ELR (cell line): ENCODE measurements at regions not wholly inside any gene's neighbourhood (a gene's known extent, or its start where the extent isn't known, plus 50 kb on each side); places are given as distances from the start of the nearest gene placed in this dataset.
"Not testable (repeated sequence)": the region's sequence is repeated elsewhere in the genome, so short reads cannot be mapped to it uniquely, and the experiment has no call there.

ENCODE experiments used
- DNase-seq: peaks from one replicate; pipeline ENCODE4 v3.0.0-alpha.2; 2015; ENCODE audit warnings: low read depth

DNA sequence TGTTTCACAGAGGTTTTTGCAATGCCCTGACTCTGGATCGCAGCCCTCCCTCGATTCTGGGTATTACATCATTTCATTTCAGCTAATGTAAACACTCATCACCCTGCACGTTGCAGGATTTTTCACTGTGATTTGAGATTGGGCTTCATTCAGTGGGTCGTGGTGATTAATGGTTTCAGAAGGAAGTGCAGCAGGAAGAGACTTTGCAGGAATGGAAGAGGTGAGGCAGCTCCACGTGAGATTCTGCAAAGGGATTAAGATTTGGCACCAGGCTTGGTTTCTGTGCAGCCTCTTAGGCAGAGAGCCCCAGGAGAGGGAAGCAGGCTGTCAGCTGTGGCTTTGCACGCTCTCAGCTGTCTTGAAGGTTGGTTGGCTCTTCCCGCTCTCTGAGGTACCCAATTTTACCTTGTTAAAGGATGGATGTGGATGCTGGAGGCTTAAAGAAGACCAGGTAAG lies 95.2 kb downstream of the PLCE1 start:
- DNase-seq = peak; percentile 22

DNA sequence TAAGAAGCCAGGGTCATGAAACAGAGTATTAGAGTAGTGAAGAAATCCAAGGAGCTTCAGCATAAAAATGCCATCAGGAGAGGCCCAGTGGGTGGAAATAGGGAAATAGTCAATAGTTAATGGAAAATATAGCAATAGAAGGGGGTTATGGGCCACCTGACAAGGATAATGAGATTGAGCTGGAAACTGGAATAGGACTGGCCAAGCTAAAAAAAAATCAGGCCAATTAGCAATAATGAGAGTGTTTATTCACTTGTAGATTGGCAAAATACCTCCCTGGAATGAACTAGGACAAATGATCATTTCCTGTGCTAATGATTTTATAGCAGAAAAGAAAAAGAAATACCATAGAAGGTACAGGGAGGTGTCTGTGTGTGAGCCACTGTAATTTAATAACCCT lies 97.9 kb downstream of the PLCE1 start:
- DNase-seq = no peak

DNA sequence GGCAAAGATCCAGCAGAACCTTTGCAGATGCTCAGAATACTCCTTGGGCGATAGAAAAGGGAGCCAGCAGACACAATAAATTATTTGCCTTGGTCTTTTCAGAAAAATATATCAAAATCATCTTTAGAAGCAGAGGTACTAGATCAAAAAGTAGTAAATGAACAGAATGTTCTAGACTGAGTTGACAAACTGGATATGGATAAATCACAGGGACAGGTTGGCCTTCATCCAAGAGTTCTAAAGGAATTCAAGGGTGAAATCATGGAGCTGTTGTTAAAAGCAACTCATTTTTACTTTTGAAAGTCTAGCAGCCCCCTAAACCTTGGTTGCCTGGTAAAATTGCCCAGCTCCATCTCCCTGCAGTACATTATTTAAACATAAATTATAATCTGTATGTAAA lies 99.1 kb downstream of the PLCE1 start:
- no peak for DNase-seq

DNA sequence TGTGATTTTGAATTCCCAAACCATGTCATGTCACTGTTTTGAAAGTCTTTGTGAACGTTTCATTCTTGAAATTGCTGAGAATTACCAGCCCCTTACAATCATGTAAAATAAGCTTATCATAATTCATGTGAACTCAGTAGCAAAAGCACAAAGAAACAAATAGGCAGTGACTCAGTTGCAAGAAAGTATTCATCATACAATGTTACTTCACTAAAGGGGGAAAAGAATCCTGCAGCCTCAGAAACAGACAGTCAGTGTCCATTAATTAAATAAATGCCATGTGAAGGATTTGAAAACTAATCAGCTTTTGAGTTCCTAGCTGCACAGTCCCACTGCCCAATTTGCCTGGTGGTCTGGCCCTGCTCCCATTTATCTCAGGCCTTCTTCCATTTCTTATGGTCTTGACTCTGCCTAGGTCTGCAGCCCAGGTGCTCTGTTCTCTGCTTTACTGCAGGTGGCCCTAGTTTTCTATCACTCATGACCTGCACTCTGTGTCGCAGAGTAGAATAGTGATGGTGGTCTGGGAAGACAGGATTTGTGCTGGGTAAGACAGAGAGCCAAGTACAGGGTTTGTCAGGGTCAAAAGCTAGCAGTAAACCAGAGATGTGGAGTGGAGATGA lies 99.7 kb downstream of the PLCE1 start:
- no peak for DNase-seq

DNA sequence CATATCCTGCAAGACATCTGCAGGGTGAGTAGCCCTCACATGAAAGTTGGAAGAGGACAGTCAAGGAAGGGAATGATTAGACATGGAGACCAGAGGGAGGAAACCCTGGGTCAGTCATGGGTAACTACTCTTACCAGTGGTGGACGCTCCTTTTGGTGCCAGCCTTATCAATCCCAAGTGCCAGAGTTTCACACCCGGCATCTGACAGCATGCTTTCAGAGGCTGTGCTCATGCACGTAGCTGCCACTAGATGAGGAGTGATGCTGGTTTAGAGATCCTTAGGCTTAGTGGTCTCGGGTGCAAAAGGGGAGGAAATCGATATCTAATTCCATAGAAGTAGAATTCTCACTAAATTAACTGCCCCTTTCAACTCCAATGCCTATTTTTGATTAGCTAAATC lies 100.8 kb downstream of the PLCE1 start:
- DNase-seq = no peak

DNA sequence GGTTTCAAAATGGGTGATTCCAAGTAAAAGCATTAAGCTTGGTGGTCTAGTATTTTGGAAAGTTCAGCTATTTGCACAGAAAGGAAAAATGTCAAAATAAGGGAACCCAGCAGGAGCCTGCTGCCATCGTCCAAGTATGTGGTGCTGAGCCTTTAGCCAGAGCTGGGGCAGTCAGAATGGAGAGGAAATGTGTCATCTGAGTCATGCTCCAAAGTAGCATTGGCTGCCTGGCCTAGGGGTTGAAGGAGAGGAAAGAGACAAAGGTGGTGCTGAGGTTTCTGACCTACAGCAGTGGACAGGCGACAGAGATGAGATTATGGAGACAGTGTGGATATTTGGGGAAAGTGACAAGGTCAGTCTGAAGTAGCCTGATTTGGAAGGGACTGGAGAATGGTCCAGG lies 103.9 kb downstream of the PLCE1 start:
- peak; percentile 70 for DNase-seq

DNA sequence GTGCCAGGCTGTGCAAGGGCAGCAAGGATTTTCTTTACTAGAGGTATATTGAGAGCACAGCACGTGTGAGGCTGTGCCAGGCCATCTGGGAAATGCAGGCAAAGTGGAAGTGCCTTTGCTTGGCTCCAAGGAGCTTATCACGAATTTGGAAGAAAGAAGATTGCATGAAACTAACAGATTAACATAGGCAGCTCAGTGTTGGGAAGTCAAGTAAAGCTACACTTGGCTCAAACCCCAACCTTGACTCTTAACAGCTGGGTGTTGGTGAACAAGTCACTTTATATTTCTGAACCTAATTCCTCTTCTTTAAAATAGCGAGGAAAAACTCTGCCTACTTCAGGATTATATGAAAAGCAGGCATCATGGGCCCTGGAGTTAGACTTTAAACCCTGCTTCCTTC lies 105.2 kb downstream of the PLCE1 start:
- no peak for DNase-seq

DNA sequence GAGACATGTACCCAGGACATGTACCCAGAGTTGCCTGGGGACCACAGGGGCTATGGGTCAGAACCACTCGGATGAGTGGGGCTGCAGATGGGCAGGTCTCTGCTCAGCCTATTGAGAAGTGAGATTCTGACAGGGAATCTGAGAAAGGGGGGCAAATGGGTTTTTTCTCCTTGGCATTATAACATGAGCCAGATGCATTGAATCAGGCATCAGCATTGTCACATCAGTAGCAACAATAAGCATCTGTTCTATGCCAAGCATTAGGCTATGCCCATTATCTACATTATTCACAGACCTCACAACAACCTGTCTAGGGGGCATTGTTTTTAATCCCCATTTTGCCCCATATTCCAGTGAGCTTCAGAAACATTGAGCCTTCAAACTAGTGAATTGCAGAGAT lies 108.2 kb downstream of the PLCE1 start:
- no peak for DNase-seq

DNA sequence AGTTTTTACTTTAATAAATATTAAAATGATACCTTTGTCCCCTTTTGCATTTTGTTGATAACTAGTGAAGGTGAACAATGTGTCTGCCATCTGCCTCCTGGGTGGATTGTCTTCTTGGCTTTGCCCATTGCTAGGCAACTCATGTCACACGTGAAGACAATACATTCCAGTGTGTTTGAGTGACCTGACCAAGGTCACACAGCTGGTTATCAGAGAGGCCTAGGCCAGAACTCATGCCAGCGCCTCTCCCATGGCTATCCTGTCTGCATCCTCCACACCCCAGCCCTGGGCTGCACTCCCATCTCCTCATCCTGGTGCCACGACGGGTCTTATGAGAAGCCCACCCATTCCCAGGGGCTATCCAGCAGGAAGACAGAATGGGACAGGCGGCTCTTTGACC lies 108.7 kb downstream of the PLCE1 start:
- DNase-seq = no peak

DNA sequence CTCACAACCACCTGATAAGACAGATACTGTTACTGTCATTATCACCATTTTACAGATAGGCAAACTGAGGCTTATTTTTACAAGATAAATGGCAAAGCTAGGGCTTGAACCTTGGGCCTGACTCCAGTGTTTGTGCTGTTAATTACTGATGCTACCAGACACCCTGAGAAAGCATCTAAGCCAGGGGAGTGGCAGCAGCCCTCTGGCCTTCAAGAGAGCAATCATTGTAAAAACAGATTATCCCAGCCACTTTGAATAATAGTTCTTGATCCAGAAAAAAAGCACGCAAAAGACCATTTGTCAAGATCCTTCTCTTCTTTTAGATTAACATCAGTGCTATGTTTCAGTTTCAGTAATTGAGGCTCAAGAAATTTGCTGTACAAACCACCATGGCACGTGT lies 109.5 kb downstream of the PLCE1 start:
- DNase-seq = no peak

DNA sequence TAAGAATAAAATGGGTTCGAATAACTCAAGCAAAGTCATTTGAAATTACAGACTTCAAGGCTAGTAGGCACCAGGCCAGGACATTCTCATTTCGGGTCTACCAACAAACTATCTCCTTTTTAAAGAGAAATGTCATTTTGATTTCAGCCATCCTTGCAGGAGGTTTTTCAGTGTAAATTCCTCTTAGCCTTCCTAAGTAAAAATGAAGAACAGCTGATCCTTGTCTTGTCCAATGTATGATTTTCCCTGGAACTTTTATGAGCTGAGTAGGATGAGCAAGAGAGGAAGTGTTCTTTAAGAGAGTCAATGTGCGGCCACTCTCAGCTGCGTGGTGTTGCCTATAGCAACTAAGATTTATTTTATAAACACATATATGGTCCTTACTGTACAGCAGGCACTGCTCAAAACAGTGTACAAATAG lies 110.1 kb downstream of the PLCE1 start:
- DNase-seq = peak; percentile 73

DNA sequence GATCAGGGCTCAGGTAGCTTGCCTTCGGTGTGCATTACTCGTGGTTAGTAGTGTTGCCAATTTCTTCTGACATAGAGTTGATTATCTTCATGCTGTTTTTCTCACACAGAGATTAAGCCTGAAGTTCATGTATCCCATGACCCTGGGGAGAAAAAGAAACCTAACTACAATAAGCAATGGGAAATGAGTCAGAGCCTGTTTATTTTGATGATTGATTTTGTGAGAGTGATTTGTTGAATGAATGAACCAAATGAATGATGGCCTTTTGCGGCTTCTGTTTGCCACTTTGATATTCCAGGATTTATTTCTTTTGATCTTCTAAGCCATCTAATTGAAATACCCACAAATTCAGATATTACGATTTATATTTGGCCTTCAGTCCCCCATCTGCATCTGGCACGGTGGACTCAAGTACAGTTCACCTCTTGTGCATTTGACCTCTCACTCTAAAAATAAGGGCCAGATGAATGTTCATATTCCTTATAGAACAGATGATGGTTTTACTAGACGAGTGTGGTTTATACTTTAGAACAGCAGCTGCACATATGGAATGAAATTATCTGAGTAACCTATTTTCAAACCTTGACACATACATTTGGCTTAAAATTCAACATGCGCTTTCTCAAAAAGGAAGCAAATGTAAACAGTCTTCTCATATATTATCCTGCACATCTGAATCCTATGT lies 110.7 kb downstream of the PLCE1 start:
- DNase-seq = peak; percentile 71

DNA sequence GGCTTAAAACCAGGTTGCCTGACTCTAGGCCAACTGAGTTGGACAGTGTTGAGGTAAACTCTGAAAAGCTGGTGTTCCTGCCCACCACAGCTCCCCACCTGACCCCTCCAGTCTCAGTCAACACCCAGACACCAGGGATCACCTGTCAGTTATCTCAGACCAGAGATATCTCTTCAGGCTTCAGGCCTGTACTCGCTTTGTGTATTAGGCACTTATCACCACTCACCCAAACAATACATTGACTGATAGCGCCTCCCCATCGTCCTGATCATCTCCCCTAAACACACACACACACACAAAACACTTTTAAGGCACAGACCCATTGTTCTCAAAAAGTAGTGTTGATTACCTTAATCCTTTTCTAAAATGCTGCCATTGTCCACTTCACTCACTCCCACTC lies 111.5 kb downstream of the PLCE1 start:
- no peak for DNase-seq

DNA sequence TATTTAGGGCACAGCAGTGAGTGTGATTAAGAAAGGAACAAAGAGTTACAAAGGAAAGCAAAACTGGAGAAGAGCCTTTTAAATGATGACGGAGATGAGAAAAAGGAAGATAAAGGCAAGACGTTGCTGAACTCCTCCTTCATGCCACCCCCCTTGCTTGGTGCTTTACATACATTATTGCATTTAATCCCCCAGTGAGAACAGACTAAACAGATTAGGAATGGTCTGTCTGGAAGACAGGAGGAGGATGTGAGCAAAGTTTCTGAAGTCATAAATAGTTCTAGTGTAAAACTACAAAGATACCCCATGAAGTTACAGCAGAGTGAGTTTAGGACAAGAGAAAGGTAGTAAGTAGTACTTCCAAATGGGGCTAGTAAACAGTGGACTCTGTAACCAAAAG lies 113.5 kb downstream of the PLCE1 start:
- no peak for DNase-seq

DNA sequence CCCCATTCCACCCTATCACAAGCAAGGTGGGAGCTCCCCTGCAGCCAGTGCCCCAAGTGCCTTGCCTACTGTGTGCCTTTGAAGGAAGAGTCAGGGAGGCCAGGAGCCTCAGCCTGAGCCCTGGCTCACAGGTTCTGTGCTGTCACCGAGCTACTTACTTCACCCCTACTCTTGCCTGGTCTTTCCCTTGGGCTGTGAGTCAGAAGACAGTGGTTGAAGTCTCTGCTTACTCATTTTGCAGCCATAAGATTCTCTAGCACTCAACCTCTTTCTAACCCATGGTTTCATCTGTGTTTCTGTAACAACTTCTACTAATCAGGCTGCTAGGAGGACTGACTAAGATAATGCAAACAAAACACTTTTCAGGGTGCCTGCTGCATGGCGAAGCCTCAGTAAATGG lies 114.5 kb downstream of the PLCE1 start:
- peak; percentile 89 for DNase-seq

DNA sequence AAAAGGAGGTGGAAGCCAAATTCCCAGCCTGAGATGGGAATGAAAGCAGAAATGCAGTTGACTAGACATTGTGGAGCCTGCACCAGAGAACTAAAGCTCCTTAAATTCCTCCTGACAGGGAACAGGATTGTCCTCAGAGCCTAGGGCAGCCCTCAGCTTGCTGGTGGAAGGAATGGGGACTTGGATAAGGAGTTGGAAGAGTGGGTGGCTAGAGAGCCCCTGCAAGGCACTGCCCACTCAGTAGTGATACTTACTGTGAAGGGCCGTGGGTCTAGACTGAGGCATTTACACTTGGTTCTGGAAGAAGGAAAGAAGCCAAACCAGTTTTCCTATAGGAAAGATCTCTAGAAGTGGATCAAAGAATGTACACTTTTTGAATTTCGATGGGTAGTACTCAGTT lies 117.6 kb downstream of the PLCE1 start:
- DNase-seq = no peak

DNA sequence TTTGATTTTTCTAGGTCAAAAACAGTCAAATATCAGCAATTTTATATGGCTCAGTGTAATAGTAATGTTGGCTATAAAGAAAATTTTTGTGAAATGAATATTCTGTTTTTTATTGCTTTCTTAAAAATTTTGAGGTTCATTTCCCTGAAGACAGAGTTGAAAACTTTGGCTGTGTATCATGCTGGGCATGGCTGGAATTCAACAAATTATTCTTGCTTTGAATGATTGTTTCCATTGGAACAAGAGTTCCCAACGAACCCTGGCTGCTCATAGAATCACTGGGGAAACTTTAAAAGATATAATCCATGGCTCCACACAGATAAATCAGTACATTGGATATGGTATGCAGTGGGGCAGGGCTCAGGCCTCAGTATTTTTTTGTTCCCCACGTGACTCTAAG lies 118.6 kb downstream of the PLCE1 start:
- DNase-seq = no peak

DNA sequence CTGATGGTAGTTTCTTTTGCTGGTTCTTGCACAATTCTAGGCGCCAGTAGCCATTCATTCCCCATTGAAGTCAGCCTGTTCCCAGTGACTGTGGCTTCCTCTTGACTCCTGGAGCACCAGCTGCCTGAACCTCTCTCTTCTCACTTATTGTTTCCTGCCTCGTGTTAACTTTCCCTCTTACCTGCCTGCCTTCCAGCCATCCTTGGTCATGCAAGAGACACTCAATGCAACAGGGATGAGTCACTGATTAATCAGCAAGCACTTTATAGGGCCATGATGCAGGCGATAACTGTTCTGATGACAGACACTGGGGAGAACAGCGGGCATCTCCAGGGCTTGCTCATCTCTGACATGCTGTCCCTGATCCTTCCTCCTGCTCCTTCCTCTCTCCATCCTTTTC lies 122.0 kb downstream of the PLCE1 start:
- DNase-seq = peak; percentile 92

DNA sequence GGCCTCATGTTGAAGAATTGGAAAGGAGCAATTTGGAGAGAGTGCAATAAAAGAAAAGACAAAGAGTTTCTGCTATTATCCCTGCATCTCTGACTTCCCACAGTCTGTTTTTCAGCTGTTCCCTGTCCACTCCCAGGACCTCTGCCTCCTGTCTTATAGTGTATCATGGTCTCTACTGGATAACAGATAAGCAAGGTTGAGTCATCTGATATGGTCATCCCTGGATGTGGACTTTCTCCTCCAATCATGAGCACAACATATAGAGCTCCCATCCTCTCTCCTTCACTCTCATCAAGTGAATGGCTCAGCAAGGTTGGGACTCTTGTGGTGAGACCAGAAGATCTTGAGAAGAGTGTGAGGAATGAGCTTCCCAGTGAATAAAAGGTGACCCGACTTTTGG lies 123.1 kb downstream of the PLCE1 start:
- DNase-seq = no peak

DNA sequence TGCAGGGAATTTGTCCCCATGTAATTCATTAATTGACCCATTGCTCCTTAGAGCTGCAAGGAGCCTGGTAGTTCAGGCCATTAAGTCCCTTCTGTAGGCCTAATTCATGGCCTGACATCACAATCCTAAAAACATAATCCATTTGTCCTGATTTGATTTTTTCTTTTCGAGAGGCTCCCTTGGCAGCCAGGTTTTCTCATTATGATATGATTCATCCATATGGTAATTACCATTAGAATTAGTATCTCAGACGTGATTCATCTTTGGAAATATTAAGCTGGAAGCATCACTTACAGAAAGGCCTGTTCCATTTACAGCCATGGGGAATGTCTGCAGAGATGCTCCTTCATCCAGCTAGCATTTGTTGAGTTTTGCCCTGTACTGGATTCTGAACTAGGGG lies 128.5 kb downstream of the PLCE1 start:
- DNase-seq = peak; percentile 58

DNA sequence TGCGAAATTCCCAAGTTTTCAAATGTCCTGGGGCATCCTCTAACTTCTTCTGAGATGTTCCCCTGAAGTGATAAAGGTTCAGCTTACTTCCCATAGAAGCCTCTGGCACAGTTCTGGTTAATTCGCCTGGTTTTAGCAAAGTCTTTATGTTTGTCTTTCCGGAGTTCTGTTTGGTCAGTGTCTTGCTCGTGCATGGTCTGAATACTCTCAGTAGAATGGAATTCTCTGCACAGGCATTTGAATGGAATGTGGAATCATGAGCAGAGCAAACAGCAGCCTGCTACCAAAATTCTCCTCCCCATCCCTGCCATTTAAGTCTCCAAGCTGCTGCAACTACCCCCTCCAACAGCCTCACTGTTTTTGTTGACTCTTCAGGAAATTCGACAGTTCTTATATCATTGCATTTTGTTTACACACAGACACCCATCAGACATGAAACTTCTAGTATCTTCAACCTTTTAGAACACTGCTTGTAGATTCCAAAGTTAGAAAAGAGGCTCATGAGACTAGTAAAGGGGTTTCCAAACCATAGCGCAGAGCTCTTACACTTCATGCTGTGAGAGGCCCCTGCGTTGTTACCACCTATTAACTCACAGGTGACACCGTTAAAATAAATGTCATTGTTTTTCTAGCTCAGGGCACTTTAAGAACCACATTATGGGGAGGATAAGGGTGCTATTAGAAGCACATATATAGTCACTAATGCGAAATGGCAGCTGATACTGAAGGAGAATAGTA lies 129.7 kb downstream of the PLCE1 start:
- peak; percentile 91 for DNase-seq

DNA sequence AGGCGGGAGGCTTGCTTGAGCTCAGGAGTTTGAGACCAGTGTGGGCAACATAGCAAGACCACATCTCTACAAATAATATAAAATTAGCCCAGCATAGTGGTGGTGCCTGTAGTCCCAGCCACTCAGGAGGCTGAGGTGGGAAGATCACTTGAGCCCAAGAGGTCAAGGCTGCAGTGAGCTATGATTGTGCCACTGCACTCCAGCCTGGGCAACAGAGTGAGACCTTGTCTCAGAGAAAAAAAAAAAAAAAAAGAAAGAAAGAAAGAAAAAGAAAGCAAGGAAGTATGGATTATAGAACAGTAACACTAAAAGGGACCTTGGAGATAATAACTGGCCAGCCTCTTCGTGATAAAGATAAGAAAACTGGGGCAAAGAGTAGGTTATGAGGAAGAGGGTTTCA lies 130.4 kb downstream of the PLCE1 start:
- not testable (repeated sequence) for DNase-seq

DNA sequence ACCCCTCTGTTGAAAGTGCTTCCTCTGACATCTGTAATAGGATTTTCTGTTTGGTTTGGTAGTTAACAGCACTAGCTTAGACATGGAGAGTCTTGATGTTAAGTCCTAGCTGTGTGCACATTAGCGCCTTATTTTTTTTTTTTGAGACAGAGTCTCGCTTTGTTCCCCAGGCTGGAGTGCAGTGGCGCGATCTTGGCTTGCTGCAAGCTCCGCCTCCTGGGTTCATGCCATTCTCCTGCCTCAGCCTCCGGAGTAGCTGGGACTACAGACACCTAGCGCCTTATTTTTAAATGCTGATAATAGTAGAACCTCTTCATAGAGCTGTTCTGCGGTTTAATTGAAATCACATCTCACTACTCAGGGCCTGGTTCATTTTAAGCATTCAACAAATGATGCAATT lies 131.5 kb downstream of the PLCE1 start:
- DNase-seq = not testable (repeated sequence)
